Stimulated activated CD4-positive, alpha-beta T cell treated with anti-CD3 and anti-CD28 coated beads, Interleukin-2, amount 100 ng/mL, for 4 hours (primary cell): ENCODE measurements at regions not wholly inside any gene's neighbourhood (a gene's known extent, or its start where the extent isn't known, plus 50 kb on each side); places are given as distances from the start of the nearest gene placed in this dataset.

ENCODE experiments used
- DNase-seq: peaks from one replicate; pipeline ENCODE4 v3.0.0-alpha.2; 2020; ENCODE audit warnings: low read depth

GRCh38 chr15:77795446-77795845 lies 162.7 kb upstream of the LINGO1 start:
- no peak for DNase-seq

DNA sequence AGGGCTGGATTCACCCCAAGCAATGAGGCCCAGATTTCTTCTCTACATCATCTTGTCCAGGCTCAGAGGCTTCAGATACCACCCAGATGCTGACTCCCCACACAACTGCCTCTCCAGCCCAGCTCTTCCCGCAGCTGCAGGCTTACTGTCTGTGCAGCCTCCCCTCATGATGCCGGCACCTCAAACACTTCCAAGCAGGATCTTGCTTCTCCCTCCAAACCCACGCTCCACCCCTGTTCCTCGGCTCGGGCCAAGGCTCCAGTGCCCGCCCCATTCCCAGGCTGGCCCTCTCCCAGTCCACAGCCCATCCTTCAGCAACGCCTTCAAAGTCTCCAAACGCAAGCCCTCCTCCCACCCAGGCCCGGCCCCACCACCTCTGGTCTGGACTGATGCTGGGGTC lies 159.2 kb upstream of the LINGO1 start:
- DNase-seq: no peak

- no peak for DNase-seq
Measured at GRCh38 chr15:77790481-77790880, 157.8 kb upstream of the LINGO1 start.

GRCh38 chr15:77786956-77787355 lies 154.2 kb upstream of the LINGO1 start:
- DNase-seq: no peak

DNA sequence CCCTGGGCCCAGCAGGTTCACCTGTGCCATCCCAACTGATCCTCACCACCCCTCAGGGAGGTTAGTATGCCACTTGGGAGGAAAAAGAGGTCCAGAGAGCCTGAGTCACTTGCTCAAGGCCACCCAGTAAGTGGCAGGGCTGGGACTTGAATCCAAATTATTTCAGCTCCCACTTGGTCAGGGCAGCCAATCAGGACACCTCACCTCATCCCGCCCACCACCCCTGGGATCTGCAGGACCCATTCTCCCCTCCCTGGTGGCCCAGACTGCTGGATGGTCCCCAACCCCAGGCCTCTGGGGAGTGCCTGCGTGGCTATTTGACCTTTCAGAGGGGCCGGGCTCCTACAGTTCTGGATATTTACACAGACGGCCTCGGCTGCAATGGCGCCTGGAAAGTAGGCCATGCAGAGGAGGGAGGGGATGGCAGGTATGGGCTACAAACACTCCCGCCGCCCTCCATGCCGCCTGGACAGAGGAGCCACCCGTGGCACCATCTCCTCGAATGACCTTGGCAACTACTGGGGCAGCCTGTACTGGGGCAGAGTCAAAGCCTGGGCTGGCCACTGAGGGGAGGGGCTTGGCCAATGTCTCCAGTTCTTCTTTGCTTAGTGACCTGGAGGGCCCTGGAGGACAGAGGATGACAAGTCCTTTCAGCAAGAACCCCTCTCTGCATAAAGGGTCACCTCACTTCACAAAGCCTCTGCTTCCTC lies 153.6 kb upstream of the LINGO1 start:
- no peak for DNase-seq

- no peak for DNase-seq
Measured at GRCh38 chr15:77784361-77785292, 151.9 kb upstream of the LINGO1 start.

GRCh38 chr15:77783636-77784035 lies 150.9 kb upstream of the LINGO1 start:
- DNase-seq: no peak

GRCh38 chr15:77782691-77783090 lies 150.0 kb upstream of the LINGO1 start:
- no peak for DNase-seq

- no peak for DNase-seq
Measured at GRCh38 chr15:77781946-77782240, 149.2 kb upstream of the LINGO1 start.

- DNase-seq: no peak
Measured at GRCh38 chr15:77781151-77781945, 148.6 kb upstream of the LINGO1 start.

DNA sequence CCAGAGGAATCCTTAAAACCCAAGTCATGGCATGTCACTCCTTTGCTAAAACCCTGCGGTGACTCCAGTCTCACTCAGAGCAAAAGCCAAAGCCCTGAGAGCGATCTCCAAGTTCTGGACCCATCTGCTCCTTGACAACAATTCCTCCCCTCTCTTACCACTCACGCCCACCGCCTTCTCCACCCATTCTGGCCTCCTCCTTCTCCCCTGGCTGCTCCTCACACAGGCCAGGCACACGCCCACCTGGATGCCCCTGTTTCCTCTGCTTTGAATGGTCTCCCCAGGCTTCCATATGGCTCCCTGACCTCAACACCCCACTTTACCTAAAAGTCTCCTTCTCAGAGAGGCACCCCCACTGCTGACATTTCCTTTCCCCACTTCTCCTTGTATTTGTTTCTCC lies 146.1 kb upstream of the LINGO1 start:
- DNase-seq: no peak

DNA sequence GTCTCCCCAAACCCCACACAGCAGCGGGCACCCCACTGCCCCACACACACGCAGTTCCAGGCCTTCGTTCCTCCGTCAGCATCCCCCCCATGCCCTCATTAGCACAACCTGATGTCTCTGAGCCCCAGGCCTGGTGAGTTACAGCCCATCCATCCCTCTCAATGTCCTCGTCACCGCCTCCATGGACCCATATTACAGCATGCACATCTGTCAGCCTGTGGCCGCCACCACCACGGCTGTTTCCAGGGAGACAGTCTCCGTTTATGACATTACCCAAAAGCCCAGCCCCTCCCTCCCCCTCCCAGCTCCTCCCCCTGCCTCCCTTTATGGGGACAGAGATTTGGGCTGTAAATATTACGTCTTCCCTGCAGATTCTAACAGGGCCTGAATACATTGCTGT lies 143.1 kb upstream of the LINGO1 start:
- DNase-seq: no peak

DNA sequence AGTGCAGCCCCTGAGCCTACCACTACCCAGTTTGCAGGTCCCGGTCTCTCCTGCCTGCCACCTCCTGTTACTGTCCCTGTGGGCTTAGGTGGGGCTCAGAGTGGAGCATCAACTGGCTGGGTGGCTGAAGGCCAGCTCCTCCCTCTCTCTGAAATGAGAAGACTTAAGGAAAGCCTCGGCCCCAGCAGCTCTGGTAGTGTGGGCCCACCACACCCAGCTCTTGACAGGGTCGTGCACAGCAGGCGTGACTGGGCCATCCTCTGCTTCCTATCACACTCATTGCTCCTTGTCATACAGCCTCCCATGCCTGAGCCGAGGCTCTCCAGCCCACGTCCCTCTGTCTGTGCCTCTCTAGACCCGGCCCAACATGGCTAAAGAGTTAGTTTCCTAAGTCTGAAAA lies 142.7 kb upstream of the LINGO1 start:
- no peak for DNase-seq

DNA sequence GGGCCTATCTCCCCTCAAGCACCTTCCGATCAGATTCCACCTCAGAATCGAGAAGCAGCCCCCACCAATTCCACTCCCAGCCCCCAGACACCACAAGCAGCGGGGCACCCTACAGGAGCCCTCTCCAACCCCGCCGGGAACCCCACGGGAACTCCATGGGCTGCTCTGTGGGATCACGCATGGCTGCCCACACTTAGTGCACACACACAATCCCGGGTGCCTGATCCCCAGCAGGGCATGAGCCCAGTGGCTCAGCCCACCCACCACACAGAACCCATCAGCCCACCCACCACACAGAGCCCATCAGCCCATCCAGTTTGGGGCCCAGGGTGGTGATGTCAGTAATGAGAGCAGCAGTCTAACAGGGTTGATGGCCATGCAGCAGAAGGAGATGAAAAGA lies 141.6 kb upstream of the LINGO1 start:
- no peak for DNase-seq

- no peak for DNase-seq
Measured at GRCh38 chr15:77773903-77774302, 141.2 kb upstream of the LINGO1 start.

DNA sequence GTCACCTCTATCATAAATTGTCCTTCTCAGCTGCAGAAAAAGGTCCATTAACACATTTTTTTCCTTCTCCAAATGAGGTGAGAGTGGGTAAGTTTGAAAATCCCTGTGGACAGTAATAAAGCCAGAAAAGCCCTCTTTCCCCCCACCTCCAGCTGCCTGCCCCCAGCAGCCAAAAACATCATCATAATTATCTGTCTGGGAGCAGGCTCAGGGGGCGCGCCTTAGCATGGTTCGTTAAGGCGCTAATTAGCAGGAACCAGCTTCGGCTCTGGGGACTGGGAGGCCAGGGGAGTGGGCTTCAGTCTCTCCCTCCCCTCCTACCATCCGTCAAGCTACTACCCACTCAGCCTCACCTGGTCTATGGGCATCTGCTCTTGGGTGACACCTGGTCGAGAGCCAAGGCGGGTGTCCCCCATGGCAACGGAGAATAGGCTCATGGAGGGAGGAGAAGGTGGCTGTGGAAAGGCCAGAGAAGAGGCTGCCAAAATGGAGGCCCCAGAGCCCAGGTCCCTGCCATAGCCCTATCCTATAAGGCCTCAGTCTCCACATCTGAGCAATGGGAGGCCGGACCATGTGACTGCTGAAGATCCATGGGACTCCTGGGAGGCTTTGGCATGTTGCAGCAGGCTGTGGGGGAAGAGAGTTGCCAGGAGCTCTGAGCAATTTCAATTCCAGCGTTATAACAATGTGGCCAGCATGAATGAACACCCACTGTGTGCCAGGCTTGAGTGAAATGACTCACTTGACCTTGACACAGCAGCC lies 140.1 kb upstream of the LINGO1 start:
- DNase-seq: no peak

GRCh38 chr15:77771616-77772015 lies 138.9 kb upstream of the LINGO1 start:
- no peak for DNase-seq

DNA sequence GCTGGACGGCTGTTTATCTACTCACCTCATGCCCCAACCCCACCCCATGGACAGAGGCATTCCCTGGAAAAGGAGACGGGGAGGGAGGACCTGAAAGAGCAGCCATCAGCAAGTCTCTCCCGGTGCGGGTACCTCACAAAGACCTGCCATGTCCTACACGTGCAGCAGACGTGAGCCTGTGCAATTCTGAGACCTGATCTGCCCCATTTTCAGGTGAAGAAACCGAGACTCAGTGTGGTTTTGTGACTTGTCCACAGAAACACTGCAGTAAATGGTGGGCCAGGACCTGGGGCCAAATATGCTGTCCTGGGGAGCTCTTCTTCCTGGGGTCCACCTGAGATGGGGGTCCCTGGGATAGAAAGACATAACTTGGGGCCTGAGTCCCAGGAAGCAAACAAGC lies 137.0 kb upstream of the LINGO1 start:
- DNase-seq: no peak

DNA sequence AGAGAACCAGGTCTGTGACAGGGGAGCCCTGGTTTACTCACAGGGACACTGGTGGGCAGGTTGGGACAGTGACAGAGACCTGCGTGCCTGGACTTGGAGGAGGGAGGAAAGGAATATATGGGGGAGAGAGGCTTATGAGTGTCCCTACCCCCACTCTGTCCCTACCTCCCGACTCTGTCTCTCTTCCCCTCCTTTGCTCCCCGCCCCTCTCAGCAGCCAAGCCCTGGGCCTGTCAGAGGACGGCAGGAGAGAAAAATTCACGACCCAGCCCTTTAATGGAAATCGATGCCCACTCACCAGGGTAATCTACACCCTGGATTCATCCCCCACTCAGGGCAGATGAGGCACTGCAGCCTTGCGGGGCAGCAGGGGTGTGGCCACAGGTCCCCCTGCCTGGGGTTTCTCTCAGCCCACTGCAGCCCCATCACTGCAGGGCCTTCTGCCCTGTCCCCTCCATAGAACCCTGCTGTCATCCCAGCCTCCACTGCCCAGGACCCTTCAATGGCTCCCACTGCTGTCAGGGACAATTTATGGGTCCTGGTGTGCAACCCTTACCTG lies 135.9 kb upstream of the LINGO1 start:
- DNase-seq: no peak

- no peak for DNase-seq
Measured at GRCh38 chr15:77768107-77768506, 135.4 kb upstream of the LINGO1 start.

GRCh38 chr15:77764095-77764494 lies 131.4 kb upstream of the LINGO1 start:
- no peak for DNase-seq
